SH-SY5Y (cell line): ENCODE measurements at regions not wholly inside any gene's neighbourhood (a gene's known extent, or its start where the extent isn't known, plus 50 kb on each side); places are given as distances from the start of the nearest gene placed in this dataset.

Source experiments
- GATA2 ChIP-seq: IDR thresholded peaks from 2 replicates; pipeline ENCODE4 v1.6.1; 2011; ENCODE audit warnings: mild to moderate bottlenecking, low read depth, low read length
- GATA3 ChIP-seq: IDR thresholded peaks from 2 replicates; pipeline ENCODE4 v1.6.1; 2011; ENCODE audit warnings: low read depth, mild to moderate bottlenecking, low read length, moderate library complexity

DNA sequence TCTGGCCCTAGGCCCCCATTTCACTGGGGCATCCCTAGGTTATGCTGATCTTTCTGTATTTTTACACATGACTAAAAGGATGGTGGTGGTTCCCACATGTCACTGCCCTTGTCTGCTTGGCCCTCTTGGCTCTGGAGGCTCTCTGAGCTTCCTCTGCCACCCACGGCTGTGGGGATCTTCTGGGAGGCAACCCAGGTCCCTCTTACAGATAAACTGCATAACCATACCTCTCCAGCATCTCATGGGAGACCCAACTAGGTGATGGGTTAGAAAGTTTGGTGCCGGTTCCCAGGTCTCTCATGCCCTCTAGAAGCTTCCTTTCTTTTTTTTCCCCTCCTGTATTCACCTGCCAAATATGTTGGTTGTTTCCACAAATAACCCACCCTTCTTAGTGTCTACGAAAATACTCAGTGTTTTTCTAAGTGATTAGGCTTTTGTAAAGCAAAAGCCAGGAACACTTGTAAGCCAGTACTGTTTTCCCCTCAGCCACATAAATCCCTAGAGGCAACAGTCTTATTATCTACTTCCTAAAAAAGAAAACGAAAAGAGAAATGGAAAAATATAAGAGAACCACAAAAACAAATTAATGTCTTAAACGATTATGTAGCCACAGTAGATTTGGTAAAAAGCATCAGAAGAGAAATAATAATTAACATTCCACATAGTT is 71.7 kb upstream of the SMLR1 start:
- TF ChIP-seq GATA2, result no peak
- no peak for TF ChIP-seq GATA3
